GM12891 (cell line): ENCODE measurements at regions not wholly inside any gene's neighbourhood (a gene's known extent, or its start where the extent isn't known, plus 50 kb on each side); places are given as distances from the start of the nearest gene placed in this dataset.

Experiments used
- POLR2A ChIP-seq: IDR thresholded peaks from 2 replicates; pipeline ENCODE4 v1.6.1; 2011; ENCODE audit warnings: low read depth, low read length, control low read depth
- POLR2AphosphoS5 ChIP-seq: IDR thresholded peaks from 2 replicates; pipeline ENCODE4 v1.6.1; 2011; ENCODE audit warnings: low read depth, low read length, control low read depth

GRCh38 chr2:16588565-16588964 is 77.1 kb downstream of the CYRIA start:
- TF ChIP-seq POLR2A (no peak), POLR2AphosphoS5 (no peak)
